ENCODE measurements at regions not wholly inside any gene's neighbourhood (a gene's known extent, or its start where the extent isn't known, plus 50 kb on each side); places are given as distances from the start of the nearest gene placed in this dataset.

GRCh38 chr16:64035337-64035736 lies 1086.5 kb downstream of the CDH11 start:
- no peak for DNase-seq (ENCODE audit: low read depth)
- H3K4me3 ChIP-seq (ENCODE audit: low read depth, low read length) = no peak overlapping the region
- no peak for TF ChIP-seq CTCF (IDR thresholded peaks at IDR 0.05; ENCODE audit: low read depth, low read length, missing control alignments)

GRCh38 chr16:64019339-64019738 lies 1102.5 kb downstream of the CDH11 start:
- no peak for TF ChIP-seq CTCF (IDR thresholded peaks at IDR 0.05; ENCODE audit: low read depth, low read length, missing control alignments)
- no peak overlapping the region for H3K4me3 ChIP-seq (ENCODE audit: low read depth, low read length)
- DNase-seq (ENCODE audit: low read depth) = no peak

- no peak for TF ChIP-seq CTCF (IDR thresholded peaks at IDR 0.05; ENCODE audit: low read depth, low read length, missing control alignments)
- no peak for DNase-seq (ENCODE audit: low read depth)
These were observed 1104.1 kb downstream of the CDH11 start for GRCh38 chr16:64017796-64018195.

GRCh38 chr16:64013856-64014255 lies 1108.0 kb downstream of the CDH11 start:
- TF ChIP-seq CTCF (IDR thresholded peaks at IDR 0.05; ENCODE audit: low read depth, low read length, missing control alignments) = no peak
- no peak overlapping the region for H3K4me3 ChIP-seq (ENCODE audit: low read depth, low read length)
- DNase-seq (ENCODE audit: low read depth) = no peak

More at GRCh38 chr16:64017796-64018195, 1104.1 kb downstream of the CDH11 start:
- H3K4me3 ChIP-seq (ENCODE audit: low read depth, low read length) = no peak overlapping the region

GRCh38 chr16:64012166-64012565 lies 1109.7 kb downstream of the CDH11 start:
- H3K4me3 ChIP-seq (ENCODE audit: low read depth, low read length) = no peak overlapping the region
- DNase-seq (ENCODE audit: low read depth) = no peak
- TF ChIP-seq CTCF (IDR thresholded peaks at IDR 0.05; ENCODE audit: low read depth, low read length, missing control alignments) = no peak

- DNase-seq (ENCODE audit: low read depth) = no peak
- no peak for TF ChIP-seq CTCF (IDR thresholded peaks at IDR 0.05; ENCODE audit: low read depth, low read length, missing control alignments)
- H3K4me3 ChIP-seq (ENCODE audit: low read depth, low read length) = no peak overlapping the region
These were observed 1110.2 kb downstream of the CDH11 start for GRCh38 chr16:64011650-64012049.

- no peak overlapping the region for H3K4me3 ChIP-seq (ENCODE audit: low read depth, low read length)
- no peak for TF ChIP-seq CTCF (IDR thresholded peaks at IDR 0.05; ENCODE audit: low read depth, low read length, missing control alignments)
- no peak for DNase-seq (ENCODE audit: low read depth)
These were observed 1113.7 kb downstream of the CDH11 start for GRCh38 chr16:64008131-64008530.

All from GM12864 (cell line).